SU-DHL-6 (cell line): ENCODE measurements at regions not wholly inside any gene's neighbourhood (a gene's known extent, or its start where the extent isn't known, plus 50 kb on each side); places are given as distances from the start of the nearest gene placed in this dataset.

Experiments used
- H2AFZ ChIP-seq: fragments of 200-600 bp; sonication (generic); 2 replicates; pipeline ENCODE4 v1.6.1; 2014; ENCODE audit warnings: low read depth, mild to moderate bottlenecking, moderate library complexity, mixed read lengths, antibody characterized with exemption, low read length; ENCODE audit not compliant: severe bottlenecking
- H3F3A ChIP-seq: fragments of 200-600 bp; shearing (Covaris generic); 2 replicates; pipeline ENCODE4 v1.6.0; 2016; ENCODE audit warnings: antibody characterized with exemption, mild to moderate bottlenecking; ENCODE audit not compliant: insufficient read depth
- H3K27ac ChIP-seq: fragments of 200-600 bp; sonication (generic); 2 replicates; pipeline ENCODE4 v1.5.1; 2016; ENCODE audit warnings: low read depth, mild to moderate bottlenecking, low read length, moderate library complexity, mixed read lengths
- H3K27me3 ChIP-seq: fragments of 200-600 bp; sonication (generic), shearing (Covaris generic); 2 replicates; pipeline ENCODE4 v1.6.0; 2014; ENCODE audit warnings: mild to moderate bottlenecking, low read length
- H3K36me3 ChIP-seq: fragments of 200-600 bp; sonication (generic); 2 replicates; pipeline ENCODE4 v1.6.1; 2014; ENCODE audit warnings: mild to moderate bottlenecking, low read length, mixed read lengths
- H3K4me2 ChIP-seq: fragments of 300-600, 200-600 bp; shearing (Covaris generic), sonication (generic); 2 replicates; pipeline ENCODE4 v1.6.0; 2014; ENCODE audit warnings: low read length, low read depth, mild to moderate bottlenecking; ENCODE audit not compliant: poor library complexity, severe bottlenecking
- H3K4me3 ChIP-seq: fragments of 200-600 bp; sonication (generic); 2 replicates; pipeline ENCODE4 v1.5.1; 2014; ENCODE audit warnings: antibody characterized with exemption, low read length, mild to moderate bottlenecking, mixed read lengths; ENCODE audit not compliant: insufficient read depth, poor library complexity, severe bottlenecking
- H3K79me2 ChIP-seq: fragments of 200-600 bp; sonication (generic); 2 replicates; pipeline ENCODE4 v1.6.1; 2014; ENCODE audit warnings: mild to moderate bottlenecking, low read length, moderate library complexity; ENCODE audit not compliant: insufficient read depth
- H3K9ac ChIP-seq: fragments of 200-600 bp; sonication (generic); 2 replicates; pipeline ENCODE4 v1.7.0; 2014; ENCODE audit warnings: mild to moderate bottlenecking, low read length
- H3K9me2 ChIP-seq: fragments of 200-600 bp; sonication (generic); replicated peaks from 2 replicates; pipeline ENCODE4 v1.6.1; 2014; ENCODE audit warnings: low read length; ENCODE audit not compliant: insufficient read depth
- H3K9me3 ChIP-seq: fragments of 200-600 bp; sonication (generic); 2 replicates; pipeline ENCODE4 v1.6.1; 2014; ENCODE audit warnings: low read length, mixed read lengths; ENCODE audit not compliant: insufficient read depth
- H4K20me1 ChIP-seq: fragments of 200-600 bp; sonication (generic); 2 replicates; pipeline ENCODE4 v1.6.1; 2014; ENCODE audit warnings: low read depth, mild to moderate bottlenecking, antibody characterized with exemption, low read length, moderate library complexity, mixed read lengths
- EZH2phosphoT487 ChIP-seq: fragments of 200-600 bp; sonication (generic), shearing (Covaris generic); conservative IDR thresholded peaks from 2 replicates; pipeline ENCODE4 v1.6.1; 2018; ENCODE audit warnings: mild to moderate bottlenecking, antibody characterized with exemption, low read length, moderate library complexity, mixed read lengths
- TF ChIP-seq, protein P1 (sequence below): fragments of 200-600 bp; sonication (generic); IDR thresholded peaks from one replicate; pipeline ENCODE4 v1.5.1; 2017; ENCODE audit warnings: antibody characterized with exemption, mild to moderate bottlenecking, low read length, moderate library complexity; ENCODE audit not compliant: insufficient read depth, poor library complexity, severe bottlenecking

DNA sequence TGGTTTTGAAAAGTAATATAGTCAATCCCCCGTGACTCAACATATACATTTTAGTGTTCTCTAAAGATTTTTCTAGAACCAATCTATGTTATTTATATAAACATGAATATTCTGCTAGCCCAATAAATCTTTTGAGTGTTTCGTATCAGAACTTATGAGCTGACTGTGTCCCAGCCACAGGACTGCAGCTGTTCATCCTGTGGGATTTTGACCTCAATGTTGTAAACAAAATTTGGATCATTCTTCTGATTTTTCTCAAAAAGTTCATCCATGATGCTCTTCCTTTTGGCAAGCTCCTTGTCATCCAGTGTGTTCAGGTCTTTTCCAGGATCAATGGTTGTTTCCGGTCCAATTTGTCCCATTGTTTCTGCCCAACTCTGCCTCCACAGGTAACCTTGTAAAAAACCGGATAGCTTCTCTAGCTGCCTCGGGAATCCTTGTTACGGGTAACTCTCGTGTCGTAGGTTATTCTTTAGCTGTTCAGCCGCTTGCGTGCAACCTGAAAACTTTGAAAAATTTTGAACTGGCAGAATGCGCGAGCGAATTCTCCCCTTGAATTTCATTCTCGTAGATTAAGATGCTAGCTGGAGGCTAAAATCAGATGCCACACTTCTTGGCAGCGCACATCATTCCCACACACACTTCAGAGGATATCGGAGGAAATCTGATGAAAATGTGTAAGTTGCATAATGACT is 195.2 kb downstream of the SH3BP4 start:
- H3K4me2 ChIP-seq, result no peak overlapping the region
- no peak for TF ChIP-seq EZH2phosphoT487
- TF ChIP-seq, protein P1, sequence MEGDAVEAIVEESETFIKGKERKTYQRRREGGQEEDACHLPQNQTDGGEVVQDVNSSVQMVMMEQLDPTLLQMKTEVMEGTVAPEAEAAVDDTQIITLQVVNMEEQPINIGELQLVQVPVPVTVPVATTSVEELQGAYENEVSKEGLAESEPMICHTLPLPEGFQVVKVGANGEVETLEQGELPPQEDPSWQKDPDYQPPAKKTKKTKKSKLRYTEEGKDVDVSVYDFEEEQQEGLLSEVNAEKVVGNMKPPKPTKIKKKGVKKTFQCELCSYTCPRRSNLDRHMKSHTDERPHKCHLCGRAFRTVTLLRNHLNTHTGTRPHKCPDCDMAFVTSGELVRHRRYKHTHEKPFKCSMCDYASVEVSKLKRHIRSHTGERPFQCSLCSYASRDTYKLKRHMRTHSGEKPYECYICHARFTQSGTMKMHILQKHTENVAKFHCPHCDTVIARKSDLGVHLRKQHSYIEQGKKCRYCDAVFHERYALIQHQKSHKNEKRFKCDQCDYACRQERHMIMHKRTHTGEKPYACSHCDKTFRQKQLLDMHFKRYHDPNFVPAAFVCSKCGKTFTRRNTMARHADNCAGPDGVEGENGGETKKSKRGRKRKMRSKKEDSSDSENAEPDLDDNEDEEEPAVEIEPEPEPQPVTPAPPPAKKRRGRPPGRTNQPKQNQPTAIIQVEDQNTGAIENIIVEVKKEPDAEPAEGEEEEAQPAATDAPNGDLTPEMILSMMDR, result no peak

DNA sequence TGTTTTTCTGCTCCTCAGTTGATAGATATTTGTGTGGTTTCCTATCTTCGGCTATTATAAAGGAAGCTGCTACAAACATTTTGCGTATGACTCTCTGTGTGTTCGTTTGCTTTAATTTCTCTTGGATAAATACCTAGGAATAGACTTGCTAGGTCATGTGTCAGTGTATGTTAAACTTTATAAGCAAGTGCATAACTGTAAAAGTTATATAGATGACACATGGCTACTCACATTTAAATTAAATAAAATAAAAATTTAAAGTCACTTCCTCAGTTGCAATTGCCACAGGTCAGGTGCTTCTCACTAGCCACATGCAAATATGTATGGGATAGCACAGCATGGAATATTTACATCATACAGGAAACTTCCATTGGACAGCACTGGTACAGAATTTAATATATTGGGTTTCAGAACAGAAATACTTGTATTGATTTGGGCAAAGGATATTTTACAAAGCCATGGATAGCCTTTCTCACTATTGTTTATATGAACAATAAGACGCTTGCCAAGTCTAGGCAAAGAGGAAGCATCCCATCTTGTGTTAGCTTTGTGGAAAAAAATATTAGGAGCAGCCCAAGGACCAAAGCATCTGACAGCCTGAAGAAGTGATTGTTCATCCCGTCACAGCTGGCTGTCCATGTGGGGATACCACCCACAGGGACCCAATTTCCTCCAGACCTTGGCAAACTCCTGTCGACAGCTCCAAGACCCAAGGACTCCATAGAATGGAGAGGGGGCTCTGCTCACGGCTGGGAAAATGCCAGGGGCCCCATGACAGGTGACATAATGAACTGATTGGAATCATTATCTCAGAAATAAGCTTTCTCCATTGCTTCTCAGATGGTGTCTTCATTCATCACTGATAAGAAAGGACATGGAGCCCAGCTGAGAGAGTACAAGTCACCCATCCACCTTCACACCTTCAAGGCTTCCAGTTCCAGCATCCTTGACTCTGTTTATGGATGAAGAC is 196.7 kb downstream of the SH3BP4 start:
- Histone ChIP-seq H3K9me2 (no peaks in the 10 kb centered on the region; the same call in 1 of the 2 replicates), H3K79me2 (no peaks in the 10 kb centered on the region), H4K20me1 (no peaks in the 10 kb centered on the region), H3K27ac (no peak overlapping the region), H3F3A (no peaks in the 10 kb centered on the region), H3K4me2 (no peak overlapping the region), H3K9me3 (no peaks in the 10 kb centered on the region), H3K27me3 (no peaks in the 10 kb centered on the region), H2AFZ (no peak overlapping the region), H3K9ac (no peak overlapping the region), H3K4me3 (no peak overlapping the region), H3K36me3 (no peaks in the 10 kb centered on the region)
- no peak for TF ChIP-seq EZH2phosphoT487
- TF ChIP-seq, protein P1, result no peak

More for the DNA sequence above, 195.2 kb downstream of the SH3BP4 start:
- Histone ChIP-seq H3K9me2 (no peaks in the 10 kb centered on the region; the same call in 1 of the 2 replicates), H3F3A (no peaks in the 10 kb centered on the region), H3K9ac (no peak overlapping the region), H3K36me3 (no peaks in the 10 kb centered on the region), H3K79me2 (no peaks in the 10 kb centered on the region), H4K20me1 (no peaks in the 10 kb centered on the region), H3K4me3 (no peak overlapping the region), H2AFZ (no peak overlapping the region), H3K27me3 (no peaks in the 10 kb centered on the region), H3K9me3 (no peaks in the 10 kb centered on the region), H3K27ac (no peak overlapping the region)

DNA sequence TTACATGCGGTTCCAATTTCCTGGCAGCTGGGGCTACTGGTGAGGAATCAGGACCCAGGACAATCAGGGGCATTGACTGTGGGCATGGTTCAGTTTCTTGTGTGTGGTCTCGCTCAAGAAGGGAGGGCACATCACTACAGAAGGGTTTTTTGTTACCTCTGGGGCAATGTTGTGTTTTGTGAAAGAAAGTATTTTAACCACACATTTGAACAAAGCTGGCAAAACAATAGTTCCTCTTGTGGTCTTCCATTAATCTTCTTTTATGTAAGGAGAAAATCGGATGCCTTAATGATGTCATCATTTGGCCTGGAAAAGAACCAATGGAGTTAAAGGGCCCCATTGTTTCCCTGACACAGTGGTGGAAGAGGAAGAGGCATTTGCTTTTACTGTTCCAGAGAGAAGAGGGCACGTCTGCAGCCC is 197.4 kb downstream of the SH3BP4 start:
- Histone ChIP-seq H3K9me3 (no peaks in the 10 kb centered on the region), H3K4me3 (no peak overlapping the region), H3K36me3 (no peaks in the 10 kb centered on the region), H3K27me3 (no peaks in the 10 kb centered on the region), H3K27ac (no peak overlapping the region), H3K4me2 (no peak overlapping the region), H3K9me2 (no peaks in the 10 kb centered on the region; the same call in 1 of the 2 replicates), H3F3A (no peaks in the 10 kb centered on the region), H4K20me1 (no peaks in the 10 kb centered on the region), H2AFZ (no peak overlapping the region), H3K79me2 (no peaks in the 10 kb centered on the region), H3K9ac (no peak overlapping the region)
- TF ChIP-seq EZH2phosphoT487, result no peak
- TF ChIP-seq, protein P1, result no peak
